Activated naive CD8-positive, alpha-beta T cell treated with anti-CD3 and anti-CD28 coated beads for 36 hours (primary cell): ENCODE measurements at regions not wholly inside any gene's neighbourhood (a gene's known extent, or its start where the extent isn't known, plus 50 kb on each side); places are given as distances from the start of the nearest gene placed in this dataset.

ENCODE experiments used
- DNase-seq: peaks from one replicate; pipeline ENCODE4 v3.0.0; 2021
- H3K27ac Mint-ChIP-seq: one replicate; pipeline ENCODE4 v1.8.0; 2022; ENCODE audit warnings: mild to moderate bottlenecking, moderate library complexity, mixed read lengths
- H3K27me3 Mint-ChIP-seq: one replicate; pipeline ENCODE4 v1.8.0; 2022; ENCODE audit warnings: mild to moderate bottlenecking, mixed read lengths
- H3K36me3 Mint-ChIP-seq: one replicate; pipeline ENCODE4 v1.8.0; 2021; ENCODE audit warnings: mild to moderate bottlenecking, mixed read lengths
- H3K4me1 Mint-ChIP-seq: one replicate; pipeline ENCODE4 v1.8.0; 2021; ENCODE audit warnings: mixed read lengths
- H3K4me3 Mint-ChIP-seq: one replicate; pipeline ENCODE4 v1.8.0; 2022; ENCODE audit warnings: mild to moderate bottlenecking, moderate library complexity, mixed read lengths
- H3K9me3 Mint-ChIP-seq: one replicate; pipeline ENCODE4 v1.8.0; 2022; ENCODE audit warnings: mixed read lengths

DNA sequence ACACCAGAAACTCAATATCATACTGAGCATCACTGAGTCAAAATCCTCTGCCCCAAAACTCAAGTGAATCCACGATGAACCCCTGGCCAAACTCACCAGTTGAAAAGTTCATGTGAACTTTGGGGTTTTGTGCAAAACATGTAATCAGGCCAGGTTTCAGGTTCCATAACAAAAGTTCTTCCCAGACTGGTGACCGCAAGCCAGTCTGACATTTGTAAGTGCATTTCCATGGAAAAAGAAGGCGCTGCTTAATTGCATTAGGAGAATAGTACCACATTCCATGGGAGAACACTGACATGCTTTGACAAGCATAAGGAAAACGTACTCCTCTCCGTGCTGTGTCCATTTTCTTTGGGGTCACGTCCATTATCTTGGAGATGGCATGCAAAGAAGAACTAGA, 567.0 kb downstream of the BNC2 start:
- Mint-ChIP-seq H3K4me1 (no peaks in the 10 kb centered on the region), H3K27me3 (no peaks in the 10 kb centered on the region), H3K9me3 (peaks cover 1% of the 10 kb centered on the region), H3K4me3 (no peak overlapping the region), H3K36me3 (no peaks in the 10 kb centered on the region), H3K27ac (no peak overlapping the region)
- no peak for DNase-seq

DNA sequence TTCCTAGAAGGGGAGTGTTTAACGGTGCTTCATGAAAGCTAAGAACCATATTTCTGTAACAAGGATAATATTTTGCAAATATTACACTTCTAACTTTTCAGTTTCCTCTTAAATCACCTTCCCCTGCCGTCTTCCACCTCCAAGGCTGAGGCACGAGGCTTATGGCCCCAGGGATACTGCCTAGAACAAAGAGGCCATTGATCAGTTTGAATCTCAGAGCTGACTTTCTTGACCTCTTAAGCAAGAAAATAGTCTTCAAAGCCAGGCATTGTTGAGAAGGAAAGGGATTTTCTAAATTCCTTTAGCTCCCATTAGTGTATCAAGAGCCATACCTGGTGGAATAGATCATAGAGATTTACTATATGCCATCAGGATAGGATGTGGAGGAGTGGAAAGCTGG, 566.2 kb downstream of the BNC2 start:
- Mint-ChIP-seq H3K4me3 (no peak overlapping the region), H3K9me3 (no peaks in the 10 kb centered on the region), H3K27ac (no peak overlapping the region), H3K36me3 (no peaks in the 10 kb centered on the region), H3K27me3 (no peaks in the 10 kb centered on the region), H3K4me1 (no peaks in the 10 kb centered on the region)
- DNase-seq, result no peak

DNA sequence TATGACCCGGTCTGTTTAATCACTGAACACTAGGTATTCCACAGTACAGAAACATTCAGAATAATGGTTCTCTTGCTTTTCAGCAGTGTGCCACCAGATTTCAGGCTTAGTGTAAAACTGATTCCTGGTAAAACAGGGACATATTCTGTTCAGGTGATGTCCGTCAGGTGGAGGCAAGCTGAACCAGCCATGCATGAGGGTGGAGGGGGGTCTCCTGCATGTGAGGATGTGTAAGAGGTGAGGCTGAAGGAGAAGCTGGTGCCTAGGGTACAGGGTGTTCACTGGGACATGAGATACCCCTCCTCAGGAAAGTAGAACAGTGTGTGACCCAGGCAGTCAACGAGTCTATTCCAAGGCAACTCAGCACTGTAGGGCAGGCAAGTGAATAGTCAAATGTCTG, 563.9 kb downstream of the BNC2 start:
- H3K9me3 Mint-ChIP-seq, result no peaks in the 10 kb centered on the region
- no peaks in the 10 kb centered on the region for H3K4me1 Mint-ChIP-seq
- no peaks in the 10 kb centered on the region for H3K27me3 Mint-ChIP-seq
- H3K36me3 Mint-ChIP-seq, result no peaks in the 10 kb centered on the region
- H3K4me3 Mint-ChIP-seq, result no peak overlapping the region
- H3K27ac Mint-ChIP-seq, result no peak overlapping the region
- no peak for DNase-seq

DNA sequence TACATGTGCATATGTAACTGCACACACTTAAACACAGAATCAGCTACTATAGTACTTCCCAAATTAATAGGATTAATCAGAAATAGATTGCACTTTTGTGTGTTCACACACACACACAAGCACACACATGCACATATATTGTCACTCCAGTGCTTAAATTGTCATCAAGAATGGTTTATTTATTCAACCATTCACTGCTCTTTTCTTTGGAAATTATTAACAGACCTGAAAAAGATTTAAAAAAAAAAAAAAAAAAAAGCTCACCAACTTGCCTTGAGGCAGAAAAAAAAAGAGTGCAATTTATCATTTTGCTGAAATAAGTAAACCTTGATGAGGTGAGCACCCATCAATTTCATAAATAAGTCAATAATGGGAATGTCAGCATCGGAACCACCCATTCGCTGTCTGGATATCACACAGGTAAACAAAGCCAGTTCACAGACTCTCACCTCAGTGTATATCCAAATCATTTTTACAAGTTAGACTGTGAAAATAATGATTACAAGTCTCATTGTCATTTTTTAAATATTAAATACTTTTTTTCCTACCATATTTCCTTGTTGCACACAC, 562.8 kb downstream of the BNC2 start:
- Mint-ChIP-seq H3K9me3 (no peaks in the 10 kb centered on the region), H3K4me1 (no peaks in the 10 kb centered on the region), H3K4me3 (no peak overlapping the region), H3K27ac (no peak overlapping the region), H3K36me3 (no peaks in the 10 kb centered on the region), H3K27me3 (no peaks in the 10 kb centered on the region)
- DNase-seq, result no peak

DNA sequence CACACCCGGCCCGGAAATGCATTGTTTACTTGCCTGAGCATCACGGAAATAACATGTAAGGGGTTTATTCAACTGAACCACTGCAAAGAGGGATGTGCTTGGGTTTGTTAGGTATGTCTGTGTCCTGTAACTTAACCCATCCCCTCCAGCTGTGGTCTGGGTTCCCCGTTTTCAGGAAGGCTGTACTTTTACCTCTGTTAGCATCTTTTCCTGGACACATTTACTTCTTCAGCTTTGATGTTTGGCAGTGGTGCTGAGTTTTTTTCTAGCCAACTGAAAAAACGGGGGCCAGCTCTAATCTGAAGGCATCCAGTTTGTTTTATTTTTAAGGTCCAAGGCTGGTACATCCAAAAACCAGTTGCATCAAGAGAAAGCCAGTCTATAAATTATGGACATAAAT, 561.8 kb downstream of the BNC2 start:
- Mint-ChIP-seq H3K4me1 (no peaks in the 10 kb centered on the region), H3K27ac (no peak overlapping the region), H3K4me3 (no peak overlapping the region), H3K36me3 (no peaks in the 10 kb centered on the region), H3K27me3 (no peaks in the 10 kb centered on the region), H3K9me3 (no peaks in the 10 kb centered on the region)
- DNase-seq, result no peak

DNA sequence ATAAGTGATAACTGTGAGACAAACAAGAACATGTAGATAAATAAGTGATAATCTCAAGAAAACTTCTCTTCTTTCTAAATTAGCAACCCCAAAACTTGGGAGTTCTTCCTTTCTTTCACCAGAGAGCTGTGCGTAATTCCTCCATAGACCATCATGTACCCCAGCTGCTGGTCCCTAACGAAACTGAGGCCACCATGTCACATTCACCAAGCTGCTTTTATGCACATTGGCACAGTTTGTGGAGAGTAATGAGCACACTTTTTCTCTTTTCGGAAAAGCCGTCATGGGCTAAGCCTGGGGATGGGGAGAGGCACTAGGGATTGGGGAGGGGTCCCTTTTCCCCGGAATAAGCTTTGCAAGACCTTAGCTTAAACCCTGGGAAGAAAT, 561.4 kb downstream of the BNC2 start:
- H3K27me3 Mint-ChIP-seq, result no peaks in the 10 kb centered on the region
- H3K9me3 Mint-ChIP-seq, result no peaks in the 10 kb centered on the region
- H3K4me3 Mint-ChIP-seq, result no peak overlapping the region
- no peaks in the 10 kb centered on the region for H3K36me3 Mint-ChIP-seq
- H3K4me1 Mint-ChIP-seq, result no peaks in the 10 kb centered on the region
- no peak for DNase-seq
- no peak overlapping the region for H3K27ac Mint-ChIP-seq

DNA sequence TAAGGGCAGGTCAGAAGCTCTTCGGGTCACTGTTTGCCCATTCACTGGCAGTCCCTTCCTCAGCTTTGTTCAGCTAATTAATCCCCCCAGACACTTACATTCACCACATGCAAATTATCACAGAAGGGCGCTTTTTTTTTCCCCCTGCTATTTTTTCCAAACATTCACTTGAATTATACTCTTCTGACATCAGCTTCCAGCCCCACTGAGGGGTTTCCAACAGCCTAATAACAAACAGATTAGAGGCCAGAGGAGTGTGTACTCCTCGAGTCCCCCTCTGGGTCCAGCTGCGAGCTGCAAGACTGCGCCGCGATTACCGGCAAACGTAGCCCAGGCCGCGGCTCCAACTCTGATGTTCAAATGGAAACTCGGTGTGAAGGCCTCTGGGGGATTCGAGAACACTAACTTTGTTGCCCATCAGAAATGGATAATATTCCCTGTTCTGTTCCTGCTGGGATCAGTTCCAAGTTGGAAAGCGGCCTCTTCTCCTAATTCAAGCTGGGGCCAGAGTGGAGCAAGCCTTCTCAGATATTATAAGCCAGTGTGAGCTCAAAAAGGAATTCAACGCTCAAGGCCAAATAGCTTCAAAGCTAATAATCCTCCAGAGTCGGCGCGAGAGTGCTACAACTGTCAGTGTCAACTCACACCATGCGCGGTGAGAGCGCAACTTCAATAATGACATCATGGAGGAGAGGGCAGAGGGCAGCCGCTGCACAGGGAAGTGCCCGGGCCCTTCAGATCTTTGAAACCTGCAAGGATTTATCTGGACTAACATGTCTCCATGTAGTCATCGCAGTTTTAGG, 560.8 kb downstream of the BNC2 start:
- H3K4me1 Mint-ChIP-seq, result no peaks in the 10 kb centered on the region
- no peak for DNase-seq
- H3K36me3 Mint-ChIP-seq, result no peaks in the 10 kb centered on the region
- H3K27me3 Mint-ChIP-seq, result no peaks in the 10 kb centered on the region
- H3K9me3 Mint-ChIP-seq, result no peaks in the 10 kb centered on the region
- no peak overlapping the region for H3K4me3 Mint-ChIP-seq
- no peak overlapping the region for H3K27ac Mint-ChIP-seq

DNA sequence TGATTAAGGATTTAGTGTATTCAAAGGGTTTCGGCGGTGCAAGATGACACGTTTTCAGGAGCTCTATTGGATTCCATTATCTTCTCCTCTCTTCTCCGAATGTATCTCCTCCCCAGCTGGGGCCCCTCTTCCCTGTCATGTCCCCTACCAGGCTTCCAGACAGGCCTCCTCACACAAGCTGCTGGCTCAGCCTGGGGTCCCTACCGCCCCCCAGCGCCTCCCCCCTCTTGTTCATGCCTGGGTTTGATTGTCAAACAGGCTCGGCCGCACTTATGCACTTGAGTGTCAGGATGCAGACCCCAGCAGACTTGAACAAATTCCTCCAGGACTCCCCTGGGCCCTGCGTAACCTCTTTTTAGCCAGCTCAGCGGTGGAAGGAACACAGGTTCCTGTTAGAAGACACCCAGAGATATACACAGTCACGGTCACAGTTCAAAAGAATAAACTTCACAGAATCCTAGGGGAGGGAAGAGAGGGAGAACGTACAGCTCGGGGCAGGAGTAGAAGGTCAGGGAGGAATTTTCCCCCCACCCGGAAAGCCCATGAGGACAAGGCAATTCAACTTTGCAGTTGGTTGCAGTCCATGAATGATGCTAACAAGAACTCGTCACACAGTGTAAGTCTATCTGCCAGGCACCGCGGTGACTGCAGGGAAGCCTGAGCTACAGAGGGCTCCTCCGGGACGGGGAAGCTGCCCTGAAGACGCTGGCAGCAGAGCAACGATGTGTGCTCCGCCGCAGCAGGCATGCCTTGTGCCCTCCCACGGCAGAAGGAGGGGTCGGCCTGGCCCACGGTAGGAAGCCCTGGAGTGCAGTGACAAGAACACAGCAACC, 560.0 kb downstream of the BNC2 start:
- Mint-ChIP-seq H3K4me3 (no peak overlapping the region), H3K9me3 (no peaks in the 10 kb centered on the region), H3K27me3 (no peaks in the 10 kb centered on the region), H3K4me1 (no peaks in the 10 kb centered on the region), H3K27ac (no peak overlapping the region), H3K36me3 (no peaks in the 10 kb centered on the region)
- no peak for DNase-seq

DNA sequence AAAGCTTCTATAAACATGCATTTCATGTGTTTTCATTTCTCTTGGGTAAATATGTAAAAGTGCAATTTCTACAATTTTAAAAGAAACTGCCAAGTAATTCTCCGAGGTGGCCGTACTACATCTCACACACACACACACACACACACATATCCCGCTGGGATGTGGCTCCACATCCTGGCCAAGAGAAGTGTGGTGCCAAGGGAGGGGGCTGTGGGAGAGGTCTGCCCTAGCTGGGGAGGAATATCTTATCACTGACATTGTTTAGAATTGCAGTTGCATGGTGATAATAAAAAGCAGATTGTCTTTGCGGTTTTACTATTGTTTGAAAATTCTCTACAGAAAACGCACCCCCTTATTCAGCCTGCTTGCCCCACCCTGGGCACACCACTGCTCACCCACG, 558.4 kb downstream of the BNC2 start:
- Mint-ChIP-seq H3K4me3 (no peak overlapping the region), H3K27ac (no peak overlapping the region), H3K27me3 (no peaks in the 10 kb centered on the region), H3K9me3 (no peaks in the 10 kb centered on the region), H3K4me1 (no peaks in the 10 kb centered on the region), H3K36me3 (no peaks in the 10 kb centered on the region)
- DNase-seq, result no peak

DNA sequence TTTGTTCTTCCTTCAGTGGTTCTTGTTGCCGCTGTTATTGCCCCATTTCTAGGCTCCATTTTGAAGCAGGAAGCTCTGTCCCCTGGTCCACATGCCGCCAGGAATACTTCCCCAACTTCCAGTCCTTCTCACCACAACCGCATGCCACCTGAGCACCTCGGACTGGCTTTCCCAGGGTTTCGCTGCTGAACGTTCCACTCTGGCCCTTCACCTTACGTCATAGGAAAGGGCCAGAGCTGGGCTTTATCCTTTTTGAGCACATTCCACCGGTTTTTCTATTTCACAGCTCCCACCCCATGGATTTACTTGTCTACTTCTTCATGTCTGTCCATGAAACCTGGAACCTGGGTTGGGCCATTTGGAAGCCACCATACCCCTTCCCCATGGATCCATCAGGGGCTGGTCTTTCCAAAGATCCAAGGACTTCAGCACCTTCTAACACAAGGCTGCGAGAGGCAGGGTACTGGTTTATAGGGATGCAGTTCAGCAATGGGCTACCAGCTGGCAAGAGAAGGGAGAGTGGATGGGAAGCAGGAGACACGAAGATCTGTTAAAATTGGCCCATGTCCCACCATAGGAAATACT, 557.4 kb downstream of the BNC2 start:
- Mint-ChIP-seq H3K27me3 (no peaks in the 10 kb centered on the region), H3K27ac (no peak overlapping the region), H3K9me3 (no peaks in the 10 kb centered on the region), H3K4me1 (no peaks in the 10 kb centered on the region), H3K4me3 (no peak overlapping the region), H3K36me3 (no peaks in the 10 kb centered on the region)
- DNase-seq, result no peak

DNA sequence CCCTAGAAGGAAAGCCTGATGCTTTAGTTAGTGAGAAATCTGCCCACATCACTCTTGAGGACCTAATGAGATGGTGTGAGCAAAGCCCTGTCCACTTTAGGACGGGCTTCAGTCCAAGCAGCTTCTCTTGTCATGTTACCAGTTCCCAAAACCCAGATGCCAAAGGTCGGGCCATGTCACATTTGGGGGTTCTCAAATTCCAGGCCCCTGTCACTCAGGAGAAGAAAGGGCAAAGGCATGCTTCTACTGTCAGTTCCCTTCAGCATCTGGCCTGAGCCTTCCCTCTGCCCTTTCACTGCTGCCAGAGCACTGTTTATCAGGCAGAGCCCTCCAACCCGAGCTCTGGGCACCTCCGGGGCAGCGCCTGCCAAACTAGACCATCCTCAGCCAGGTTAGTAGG, 556.0 kb downstream of the BNC2 start:
- H3K27ac Mint-ChIP-seq, result no peak overlapping the region
- no peaks in the 10 kb centered on the region for H3K4me1 Mint-ChIP-seq
- H3K4me3 Mint-ChIP-seq, result no peak overlapping the region
- H3K36me3 Mint-ChIP-seq, result no peaks in the 10 kb centered on the region
- H3K9me3 Mint-ChIP-seq, result no peaks in the 10 kb centered on the region
- H3K27me3 Mint-ChIP-seq, result no peaks in the 10 kb centered on the region
- no peak for DNase-seq

DNA sequence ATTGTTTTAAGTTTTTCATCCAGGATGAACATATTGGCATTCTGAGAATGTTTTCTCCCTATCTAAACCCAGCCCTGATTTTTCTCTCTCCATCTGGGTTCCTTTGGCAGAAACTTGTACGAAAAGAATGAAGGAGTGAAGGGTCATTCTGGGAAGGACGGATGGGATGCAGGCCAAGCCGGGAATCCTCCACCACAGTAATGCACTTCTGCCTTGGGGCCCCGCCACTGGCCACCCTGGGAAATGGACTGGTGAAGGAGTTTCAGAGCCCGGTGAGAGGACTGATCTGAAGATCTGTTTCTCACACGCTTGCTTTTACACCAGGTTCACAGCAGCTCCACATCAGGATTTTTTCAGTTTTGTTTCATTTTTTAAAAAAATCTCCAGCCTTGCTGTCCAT, 554.8 kb downstream of the BNC2 start:
- no peak for DNase-seq
- H3K9me3 Mint-ChIP-seq, result no peaks in the 10 kb centered on the region
- H3K4me1 Mint-ChIP-seq, result no peaks in the 10 kb centered on the region
- no peak overlapping the region for H3K27ac Mint-ChIP-seq
- H3K36me3 Mint-ChIP-seq, result no peaks in the 10 kb centered on the region
- no peaks in the 10 kb centered on the region for H3K27me3 Mint-ChIP-seq
- no peak overlapping the region for H3K4me3 Mint-ChIP-seq

DNA sequence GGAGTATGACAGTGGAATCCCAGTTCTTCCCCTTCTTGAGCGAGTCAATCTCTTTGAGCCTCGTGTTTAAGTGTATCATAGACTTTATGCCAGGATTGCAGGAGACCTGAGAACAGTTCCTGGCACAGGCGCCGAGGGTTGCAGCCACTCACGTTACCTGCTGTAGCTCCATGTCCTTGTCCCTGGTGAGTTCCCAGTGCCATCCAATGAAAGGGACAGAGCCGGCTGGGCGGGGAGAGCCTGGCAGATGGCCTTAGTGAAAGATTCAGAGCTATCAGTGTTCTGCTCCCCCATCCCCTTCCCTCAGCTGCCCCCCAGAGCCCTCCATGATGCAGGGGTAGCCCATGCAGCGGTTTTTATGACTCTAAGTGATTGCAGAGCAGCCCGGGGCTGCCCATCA, 554.0 kb downstream of the BNC2 start:
- H3K36me3 Mint-ChIP-seq, result no peaks in the 10 kb centered on the region
- no peak for DNase-seq
- no peaks in the 10 kb centered on the region for H3K4me1 Mint-ChIP-seq
- no peak overlapping the region for H3K27ac Mint-ChIP-seq
- H3K27me3 Mint-ChIP-seq, result no peaks in the 10 kb centered on the region
- H3K4me3 Mint-ChIP-seq, result no peak overlapping the region
- H3K9me3 Mint-ChIP-seq, result no peaks in the 10 kb centered on the region

DNA sequence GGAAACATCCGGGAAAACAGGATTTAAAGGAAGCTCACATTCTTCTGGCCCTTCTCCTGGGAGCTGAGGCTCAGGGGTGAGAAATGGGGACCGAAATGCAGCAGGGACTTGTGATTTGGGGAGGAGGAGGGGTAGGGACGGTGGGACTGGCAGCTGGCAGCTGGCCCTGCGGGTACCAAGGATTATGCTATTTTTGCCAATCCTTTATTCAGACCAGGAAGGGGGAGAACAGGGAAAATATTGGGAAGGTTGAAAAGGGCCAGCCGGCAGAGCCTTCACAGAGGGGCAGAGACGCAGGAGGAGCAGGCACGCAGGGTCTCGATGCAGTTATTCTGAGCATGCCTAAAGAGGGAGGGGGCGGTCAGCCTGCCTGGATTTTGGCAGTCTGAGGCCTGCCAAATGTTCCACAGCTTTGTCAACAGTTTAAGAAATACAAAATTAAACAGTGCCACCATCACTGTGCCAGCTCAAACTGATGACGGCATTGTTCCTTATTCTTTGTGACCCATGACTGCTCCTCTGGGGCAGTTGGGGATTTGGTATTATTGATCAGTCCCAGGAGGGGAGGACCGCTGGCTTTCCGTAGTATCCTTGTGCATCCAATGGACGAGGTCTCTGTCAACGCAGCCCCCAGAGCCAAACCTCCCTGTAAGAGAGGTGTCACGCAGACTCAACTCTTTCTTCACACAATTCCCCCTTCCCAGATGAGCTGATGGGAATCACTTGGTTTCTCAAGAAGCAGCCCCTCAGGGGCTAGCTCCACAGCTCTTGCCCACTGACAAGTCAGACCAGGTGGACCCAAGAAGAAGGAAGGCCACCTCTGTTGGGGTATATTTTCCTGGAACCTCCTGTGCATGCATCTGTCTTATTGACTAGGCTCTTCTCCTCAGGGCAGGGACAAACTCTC, 553.3 kb downstream of the BNC2 start:
- no peaks in the 10 kb centered on the region for H3K4me1 Mint-ChIP-seq
- no peak for DNase-seq
- no peaks in the 10 kb centered on the region for H3K27me3 Mint-ChIP-seq
- no peaks in the 10 kb centered on the region for H3K9me3 Mint-ChIP-seq
- H3K36me3 Mint-ChIP-seq, result no peaks in the 10 kb centered on the region
- no peak overlapping the region for H3K4me3 Mint-ChIP-seq
- H3K27ac Mint-ChIP-seq, result no peak overlapping the region
